ENCODE measurements at regions not wholly inside any gene's neighbourhood (a gene's known extent, or its start where the extent isn't known, plus 50 kb on each side); places are given as distances from the start of the nearest gene placed in this dataset.

GRCh38 chr9:104330841-104331240 is 173.2 kb upstream of the OR13F1 start:
- intact Hi-C loops (cut with micrococcal nuclease), result loop anchor here (10.0 kb wide), 1 partner anchor 56 kb away; no protein-coding TSS in a partner anchor
- no peak for ATAC-seq (ENCODE audit: low read depth)

GRCh38 chr9:104334549-104334948 is 169.5 kb upstream of the OR13F1 start:
- Mint-ChIP-seq H3K4me3 (no peak overlapping the region), H3K27ac (no peak overlapping the region), H3K4me1 (no peaks in the 10 kb centered on the region), H3K36me3 (ENCODE audit: low read depth) (no peaks in the 10 kb centered on the region), H3K27me3 (no peaks in the 10 kb centered on the region), H3K9me3 (peaks cover 5% of the 10 kb centered on the region)
- no peak for ATAC-seq (ENCODE audit: low read depth)
- CTCF ChIA-PET, result no interaction called here
- TF ChIP-seq CTCF (IDR thresholded peaks at IDR 0.05), result no peak
- intact Hi-C loops (cut with micrococcal nuclease), result loop anchor here (10.0 kb wide), 1 partner anchor 60 kb away; no protein-coding TSS in a partner anchor
- POLR2A ChIA-PET, result no interaction called here
- no peak for DNase-seq

More at GRCh38 chr9:104330841-104331240, 173.2 kb upstream of the OR13F1 start:
- H3K27me3 Mint-ChIP-seq, result no peaks in the 10 kb centered on the region
- no peak overlapping the region for H3K27ac Mint-ChIP-seq
- POLR2A ChIA-PET, result no interaction called here
- H3K4me1 Mint-ChIP-seq, result no peaks in the 10 kb centered on the region
- CTCF ChIA-PET, result no interaction called here
- no peak for DNase-seq
- no peaks in the 10 kb centered on the region for H3K36me3 Mint-ChIP-seq (ENCODE audit: low read depth)
- TF ChIP-seq CTCF (IDR thresholded peaks at IDR 0.05), result no peak
- H3K9me3 Mint-ChIP-seq, result peaks cover 5% of the 10 kb centered on the region
- no peak overlapping the region for H3K4me3 Mint-ChIP-seq

- no peak for ATAC-seq (ENCODE audit: low read depth)
- Mint-ChIP-seq H3K4me3 (no peak overlapping the region), H3K27ac (no peak overlapping the region), H3K4me1 (no peaks in the 10 kb centered on the region), H3K27me3 (no peaks in the 10 kb centered on the region), H3K9me3 (no peaks in the 10 kb centered on the region), H3K36me3 (ENCODE audit: low read depth) (no peaks in the 10 kb centered on the region)
- no peak for TF ChIP-seq CTCF (IDR thresholded peaks at IDR 0.05)
- ChIA-PET CTCF (no interaction called here), POLR2A (no interaction called here)
- intact Hi-C loops (cut with micrococcal nuclease), result loop anchor here (10.0 kb wide), 1 partner anchor 65 kb away; no protein-coding TSS in a partner anchor
- DNase-seq, result no peak
Measured at GRCh38 chr9:104339692-104340091, 164.4 kb upstream of the OR13F1 start.

GRCh38 chr9:104342552-104342951 is 161.5 kb upstream of the OR13F1 start:
- intact Hi-C loops (cut with micrococcal nuclease), result no loop called here
- Mint-ChIP-seq H3K27me3 (no peaks in the 10 kb centered on the region), H3K4me1 (no peaks in the 10 kb centered on the region), H3K27ac (no peak overlapping the region), H3K4me3 (no peak overlapping the region), H3K36me3 (ENCODE audit: low read depth) (no peaks in the 10 kb centered on the region), H3K9me3 (no peaks in the 10 kb centered on the region)
- CTCF ChIA-PET, result no interaction called here
- ATAC-seq (ENCODE audit: low read depth) (no peak), DNase-seq (no peak)
- TF ChIP-seq CTCF (IDR thresholded peaks at IDR 0.05), result no peak
- POLR2A ChIA-PET, result no interaction called here

GRCh38 chr9:104345061-104345460 is 159.0 kb upstream of the OR13F1 start:
- ATAC-seq (ENCODE audit: low read depth), result no peak
- Mint-ChIP-seq H3K9me3 (no peaks in the 10 kb centered on the region), H3K4me1 (no peaks in the 10 kb centered on the region), H3K27ac (no peak overlapping the region), H3K36me3 (ENCODE audit: low read depth) (no peaks in the 10 kb centered on the region), H3K27me3 (no peaks in the 10 kb centered on the region), H3K4me3 (no peak overlapping the region)
- no peak for TF ChIP-seq CTCF (IDR thresholded peaks at IDR 0.05)
- CTCF ChIA-PET, result no interaction called here
- intact Hi-C loops (cut with micrococcal nuclease), result no loop called here
- POLR2A ChIA-PET, result no interaction called here
- DNase-seq, result no peak
